NCI-H1105 treated with DMSO at 0.1 percent for 48 hours (cell line): ENCODE measurements at regions not wholly inside any gene's neighbourhood (a gene's known extent, or its start where the extent isn't known, plus 50 kb on each side); places are given as distances from the start of the nearest gene placed in this dataset.
"Not testable (repeated sequence)": the region's sequence is repeated elsewhere in the genome, so short reads cannot be mapped to it uniquely, and the experiment has no call there.

ENCODE experiments used
- DNase-seq: peaks from one replicate; lab custom pipeline; 2025; lab: John Stamatoyannopoulos, UW

DNA sequence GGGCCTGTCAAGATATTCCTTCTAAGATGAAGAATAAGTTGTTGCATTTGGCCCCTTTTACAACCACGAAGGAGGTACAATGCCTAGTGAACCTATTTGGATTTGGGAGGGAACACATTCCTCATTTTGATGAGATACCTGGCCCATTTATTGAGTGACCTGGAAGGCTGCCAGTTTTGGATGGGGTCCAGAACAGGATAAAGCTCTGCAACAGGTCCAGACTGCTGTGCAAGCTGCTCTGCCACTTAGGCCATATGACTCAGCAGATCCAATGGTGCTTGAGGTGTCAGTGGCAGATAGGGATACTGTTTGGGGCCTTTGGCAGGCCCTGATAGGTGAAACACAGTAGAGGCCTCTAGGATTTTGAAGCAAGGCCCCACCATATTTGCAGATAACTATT lies 704.6 kb downstream of the CCSER2 start:
- DNase-seq: no peak

DNA sequence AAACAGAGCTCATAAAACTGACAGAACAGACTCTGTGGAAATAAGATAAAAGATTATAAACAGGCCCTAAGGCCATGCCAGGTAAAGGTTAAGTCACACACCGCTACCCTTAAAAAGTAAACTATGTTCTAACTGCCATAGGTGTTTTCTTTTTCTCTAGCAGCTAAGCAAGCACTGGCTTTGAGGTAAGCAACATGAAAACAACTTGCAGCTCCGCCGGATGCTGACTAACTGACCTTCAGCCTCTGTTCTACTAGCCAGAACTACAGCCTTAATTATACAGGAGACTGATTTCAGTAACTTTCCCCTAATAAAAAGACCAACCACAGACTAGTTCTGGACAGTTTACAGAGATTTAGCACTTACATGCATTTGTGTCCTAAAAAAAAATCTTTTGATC lies 708.3 kb downstream of the CCSER2 start:
- DNase-seq: no peak

GRCh38 chr10:85039311-85039710 lies 710.9 kb downstream of the CCSER2 start:
- no peak for DNase-seq

DNA sequence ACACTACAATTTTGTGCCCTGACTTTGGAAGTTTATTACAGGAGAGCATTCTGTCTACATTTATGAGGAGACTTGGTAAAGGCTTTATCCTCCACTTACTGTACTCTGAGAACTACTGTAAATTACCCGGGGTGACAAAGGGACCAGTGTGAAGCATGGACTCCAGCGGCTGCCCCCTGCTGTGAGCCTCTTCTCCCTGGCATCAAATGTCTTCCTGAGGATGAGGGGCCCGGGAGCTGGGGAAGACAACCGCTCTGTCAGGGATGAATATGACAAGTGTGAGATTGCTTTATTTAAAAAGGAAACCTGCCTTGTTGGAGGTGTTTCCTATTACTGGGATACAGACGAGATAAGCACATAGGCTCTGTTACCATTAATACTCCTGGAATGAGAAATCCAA lies 714.8 kb downstream of the CCSER2 start:
- DNase-seq: no peak

DNA sequence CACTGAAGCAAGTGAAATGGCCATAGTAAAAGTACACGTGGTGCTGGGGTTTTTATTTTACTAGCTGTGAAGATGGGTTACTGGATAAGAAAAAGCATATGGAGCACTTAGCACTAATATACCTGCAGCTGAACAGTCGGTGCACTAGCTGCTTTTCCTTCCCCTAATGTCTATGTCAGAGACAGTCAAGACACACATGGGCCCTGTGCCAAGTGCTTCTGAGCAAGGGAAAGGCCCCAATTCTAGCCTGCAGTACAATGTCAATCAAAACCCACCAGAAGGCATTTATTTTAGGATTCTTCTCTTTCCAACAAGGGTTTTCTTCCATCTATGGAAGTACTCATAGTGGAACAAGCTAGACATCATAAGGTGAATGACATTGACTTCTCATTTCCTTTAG lies 716.7 kb downstream of the CCSER2 start:
- no peak for DNase-seq

DNA sequence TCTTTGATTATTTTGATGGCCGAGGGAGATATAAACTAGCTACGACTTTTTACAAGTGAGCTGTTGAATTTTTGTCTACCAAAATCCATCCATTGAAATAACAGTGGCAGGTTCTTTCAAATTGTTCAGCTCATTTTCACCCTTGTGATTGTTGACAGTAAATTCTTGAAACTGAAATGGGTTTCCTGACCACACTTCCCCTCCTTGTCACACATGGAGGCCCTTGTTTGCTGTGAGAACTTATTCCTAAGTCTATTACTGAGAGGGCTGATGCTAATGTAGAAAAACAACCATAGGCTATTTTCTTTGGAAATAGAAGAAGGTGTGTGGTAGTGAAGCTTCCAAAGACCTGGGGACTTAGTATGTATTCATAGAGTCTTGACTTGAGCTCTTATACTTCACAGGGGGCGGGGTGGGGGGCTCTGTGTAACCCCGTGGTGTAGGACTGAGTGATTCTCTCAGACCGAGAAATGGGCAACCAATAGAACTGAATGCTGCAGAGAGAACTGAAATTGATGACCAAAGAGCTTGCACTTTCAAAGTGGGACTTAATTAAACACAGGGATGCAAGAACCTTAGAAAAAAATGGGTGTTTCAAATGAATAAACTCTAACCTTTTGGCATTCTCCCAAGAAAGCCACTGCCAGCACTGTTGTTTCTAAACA lies 718.9 kb downstream of the CCSER2 start:
- DNase-seq: no peak

DNA sequence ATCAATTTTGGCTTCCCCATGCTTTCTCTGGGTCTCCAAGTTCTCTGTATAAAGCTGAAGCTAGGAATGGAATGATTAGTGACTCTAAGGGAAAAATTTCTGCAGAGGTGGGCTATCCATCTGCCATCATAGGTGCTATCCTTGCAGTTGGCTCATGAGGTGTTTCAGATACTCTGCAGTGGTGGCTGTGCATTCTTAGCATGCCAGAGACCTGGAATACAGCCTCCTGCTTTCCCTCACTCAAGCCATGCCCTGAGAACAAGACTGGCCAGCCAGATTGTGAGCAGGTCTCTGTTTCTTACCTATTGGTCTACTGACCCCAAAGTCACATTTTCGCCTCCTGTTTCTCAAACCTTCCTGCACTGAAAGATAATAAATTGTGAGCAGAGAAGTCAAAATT lies 719.6 kb downstream of the CCSER2 start:
- no peak for DNase-seq

DNA sequence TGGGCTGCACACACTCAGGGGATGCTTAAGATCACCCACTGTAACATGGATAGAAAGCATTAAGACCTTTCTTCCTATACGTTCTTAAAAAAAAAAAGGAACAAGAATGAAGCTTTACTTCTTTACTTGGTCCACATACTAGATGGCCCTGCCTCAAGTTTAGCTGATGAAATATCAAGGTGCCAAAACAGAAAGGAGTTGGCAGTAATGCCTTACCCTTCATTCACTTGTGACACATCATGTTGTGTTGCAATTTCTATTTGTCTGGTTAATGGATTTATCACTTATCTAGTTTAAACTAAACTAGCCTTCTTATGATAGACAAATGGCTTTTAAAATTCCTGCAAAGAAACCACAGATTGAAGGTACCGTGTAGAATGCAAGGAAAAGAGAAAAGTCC lies 720.3 kb downstream of the CCSER2 start:
- DNase-seq: no peak

DNA sequence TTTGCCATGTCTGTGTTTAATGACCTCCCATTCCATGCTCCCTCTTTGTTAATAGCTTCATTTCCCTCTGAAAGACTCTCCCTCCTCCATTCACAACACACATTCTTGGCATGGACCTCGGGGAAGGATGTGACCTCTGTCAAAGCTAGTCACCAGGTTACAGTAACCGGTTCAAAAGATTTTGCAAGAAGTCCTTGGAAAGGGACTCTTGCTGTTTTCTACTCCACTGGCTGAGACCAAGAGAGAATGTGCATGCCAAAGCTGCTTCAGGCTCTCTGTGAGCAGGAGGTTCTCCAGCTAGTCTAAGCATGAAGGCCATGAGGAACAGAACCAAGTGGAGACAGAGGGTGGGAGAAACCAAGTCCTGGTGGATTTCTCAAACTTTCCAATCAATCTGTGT lies 732.6 kb downstream of the CCSER2 start:
- DNase-seq: no peak

- DNase-seq: no peak
These were observed 733.0 kb downstream of the CCSER2 start for GRCh38 chr10:85061401-85061800.

DNA sequence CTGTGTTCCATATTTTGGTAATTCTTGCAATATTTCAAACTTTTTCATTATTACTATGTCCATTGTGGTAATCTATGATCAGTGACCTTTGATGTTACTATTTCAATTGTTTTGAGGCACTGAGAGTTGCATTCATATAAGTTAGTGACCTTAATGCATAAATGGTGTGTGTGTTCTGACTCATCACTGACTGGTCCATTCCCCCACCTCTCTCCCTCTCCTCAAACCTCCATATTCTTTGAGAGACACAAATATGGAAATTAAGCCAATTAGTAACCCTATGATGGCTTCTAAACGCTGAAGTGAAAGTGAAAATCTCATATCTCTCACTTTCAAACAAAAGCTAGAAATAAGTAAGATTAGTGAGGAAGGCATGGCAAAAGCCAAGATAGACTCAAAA lies 739.6 kb downstream of the CCSER2 start:
- no peak for DNase-seq

- no peak for DNase-seq
These were observed 752.5 kb downstream of the CCSER2 start for GRCh38 chr10:85080934-85081333.

DNA sequence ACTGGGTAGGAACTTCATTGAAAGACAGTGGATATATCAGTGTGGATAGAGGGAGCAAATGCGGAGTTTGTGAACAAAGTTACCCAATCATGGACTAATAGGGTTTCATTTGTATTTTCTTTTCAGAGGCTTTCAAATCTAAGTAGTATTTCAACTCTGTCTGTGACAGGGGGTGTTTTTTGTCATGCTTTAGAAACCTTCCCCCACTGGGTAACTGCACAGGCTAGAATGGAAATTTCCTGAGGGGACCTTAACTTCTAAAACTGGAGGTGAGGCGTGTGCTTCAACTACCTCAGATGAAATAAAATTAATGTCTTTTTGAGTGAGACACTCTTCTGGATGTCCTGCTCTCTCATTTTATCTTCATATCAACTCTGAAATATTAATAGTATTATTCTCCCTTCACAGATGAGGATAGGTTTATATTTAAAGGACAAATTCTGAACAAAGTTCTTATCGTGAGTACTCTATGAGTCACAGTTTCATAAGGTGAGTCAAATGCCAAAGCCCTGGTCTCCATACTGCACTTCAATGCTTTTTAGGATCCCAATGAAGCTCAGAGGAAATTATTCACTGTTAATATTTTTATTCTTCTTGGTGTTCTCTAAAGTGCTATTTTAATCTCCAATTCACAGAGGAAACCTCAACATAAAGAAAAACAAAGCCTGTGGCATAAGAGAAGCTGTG lies 770.6 kb downstream of the CCSER2 start:
- DNase-seq: no peak

- no peak for DNase-seq
These were observed 772.1 kb downstream of the CCSER2 start for GRCh38 chr10:85100495-85100894.

- DNase-seq: no peak
These were observed 777.3 kb downstream of the CCSER2 start for GRCh38 chr10:85105614-85106255.

GRCh38 chr10:85111271-85111670 lies 782.9 kb downstream of the CCSER2 start:
- DNase-seq: no peak

GRCh38 chr10:85124603-85125051 lies 796.2 kb downstream of the CCSER2 start:
- DNase-seq: peak; percentile 79

- DNase-seq: no peak
These were observed 808.9 kb downstream of the CCSER2 start for GRCh38 chr10:85137253-85137652.

GRCh38 chr10:85138046-85138445 lies 809.7 kb downstream of the CCSER2 start:
- no peak for DNase-seq

DNA sequence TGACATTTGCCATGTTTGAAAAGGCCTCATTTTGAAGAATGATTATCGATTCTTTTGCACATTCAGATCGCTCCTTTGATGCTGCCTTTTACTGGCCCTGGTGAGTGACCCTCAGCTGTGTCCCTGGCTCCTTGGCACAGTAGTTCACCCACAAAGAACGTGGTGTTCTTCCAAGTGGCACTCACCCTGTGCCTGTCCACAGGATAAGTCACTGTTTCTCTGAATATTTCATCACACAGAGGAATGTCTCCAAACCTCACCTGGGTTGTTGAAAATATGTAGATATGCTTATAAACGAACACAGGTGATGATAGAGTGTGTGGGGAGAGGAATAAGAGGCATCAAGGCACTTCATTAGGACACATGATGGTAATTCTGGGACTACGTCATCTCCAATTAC lies 810.7 kb downstream of the CCSER2 start:
- no peak for DNase-seq

DNA sequence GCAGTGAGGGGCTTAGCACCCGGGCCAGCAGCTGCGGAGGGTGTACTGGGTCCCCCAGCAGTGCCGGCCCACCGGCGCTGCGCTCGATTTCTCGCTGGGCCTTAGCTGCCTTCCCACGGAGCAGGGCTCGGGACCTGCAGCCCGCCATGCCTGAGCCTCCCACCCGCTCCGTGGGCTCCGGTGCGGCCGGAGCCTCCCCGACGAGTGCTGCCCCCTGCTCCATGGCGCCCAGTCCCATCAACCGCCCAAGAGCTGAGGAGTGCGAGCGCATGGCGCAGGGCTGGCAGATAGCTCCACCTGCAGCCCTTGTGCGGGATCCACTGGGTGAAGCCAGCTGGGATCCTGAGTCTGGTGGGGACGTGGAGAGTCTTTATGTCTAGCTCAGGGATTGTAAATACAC lies 813.1 kb downstream of the CCSER2 start:
- not testable (repeated sequence) for DNase-seq

GRCh38 chr10:85145966-85146365 lies 817.6 kb downstream of the CCSER2 start:
- DNase-seq: no peak
